ENCODE measurements at regions not wholly inside any gene's neighbourhood (a gene's known extent, or its start where the extent isn't known, plus 50 kb on each side); places are given as distances from the start of the nearest gene placed in this dataset.

GRCh38 chr6:145420599-145420998, 314.7 kb downstream of the EPM2A start:
- Histone ChIP-seq H3K27ac (ENCODE audit: low read depth, low read length, severe bottlenecking) (no peak overlapping the region), H3K4me1 (ENCODE audit: control insufficient read depth, insufficient read depth, low read length, poor library complexity, severe bottlenecking) (no peaks in the 10 kb centered on the region), H3K36me3 (ENCODE audit: control insufficient read depth, insufficient read depth, low read length) (no peaks in the 10 kb centered on the region), H3K9me3 (ENCODE audit: control insufficient read depth, low read length) (no peaks in the 10 kb centered on the region), H3K4me3 (ENCODE audit: extremely low read depth, insufficient read depth, low read length, poor library complexity, severe bottlenecking) (no peak overlapping the region)
- WGBS, 2 experiments (ENCODE audit: insufficient coverage in 2 of 2), result no CpG with 5 or more reads among the region's 1 CpG

GRCh38 chr6:145423936-145424335, 311.4 kb downstream of the EPM2A start:
- 80 to 100% methylated on average over 1 to 3 of the region's 3 CpGs for WGBS, 2 experiments (ENCODE audit: insufficient coverage in 2 of 2)
- Histone ChIP-seq H3K27ac (ENCODE audit: low read depth, low read length, severe bottlenecking) (no peak overlapping the region), H3K4me3 (ENCODE audit: extremely low read depth, insufficient read depth, low read length, poor library complexity, severe bottlenecking) (no peak overlapping the region)

GRCh38 chr6:145427232-145427631, 308.1 kb downstream of the EPM2A start:
- no peak overlapping the region for H3K27ac ChIP-seq (ENCODE audit: low read depth, low read length, severe bottlenecking)
- no peak overlapping the region for H3K4me3 ChIP-seq (ENCODE audit: extremely low read depth, insufficient read depth, low read length, poor library complexity, severe bottlenecking)
- H3K36me3 ChIP-seq (ENCODE audit: control insufficient read depth, insufficient read depth, low read length), result no peaks in the 10 kb centered on the region
- WGBS, 2 experiments (ENCODE audit: insufficient coverage in 2 of 2), result 80 to 82% methylated on average over 4 of the region's 4 CpGs
- no peaks in the 10 kb centered on the region for H3K4me1 ChIP-seq (ENCODE audit: control insufficient read depth, insufficient read depth, low read length, poor library complexity, severe bottlenecking)
- no peaks in the 10 kb centered on the region for H3K9me3 ChIP-seq (ENCODE audit: control insufficient read depth, low read length)

More at GRCh38 chr6:145423936-145424335, 311.4 kb downstream of the EPM2A start:
- Histone ChIP-seq H3K4me1 (ENCODE audit: control insufficient read depth, insufficient read depth, low read length, poor library complexity, severe bottlenecking) (no peaks in the 10 kb centered on the region), H3K36me3 (ENCODE audit: control insufficient read depth, insufficient read depth, low read length) (no peaks in the 10 kb centered on the region), H3K9me3 (ENCODE audit: control insufficient read depth, low read length) (no peaks in the 10 kb centered on the region)

- WGBS, 2 experiments (ENCODE audit: insufficient coverage in 2 of 2), result 24 to 52% methylated on average over 2 to 4 of the region's 6 CpGs
- no peak overlapping the region for H3K27ac ChIP-seq (ENCODE audit: low read depth, low read length, severe bottlenecking)
- H3K4me1 ChIP-seq (ENCODE audit: control insufficient read depth, insufficient read depth, low read length, poor library complexity, severe bottlenecking), result no peaks in the 10 kb centered on the region
These were observed 306.6 kb downstream of the EPM2A start for GRCh38 chr6:145428706-145429105.

GRCh38 chr6:145442110-145442509, 293.2 kb downstream of the EPM2A start:
- Histone ChIP-seq H3K27ac (ENCODE audit: low read depth, low read length, severe bottlenecking) (no peak overlapping the region), H3K9me3 (ENCODE audit: control insufficient read depth, low read length) (peaks cover 6% of the 10 kb centered on the region), H3K36me3 (ENCODE audit: control insufficient read depth, insufficient read depth, low read length) (no peaks in the 10 kb centered on the region), H3K4me1 (ENCODE audit: control insufficient read depth, insufficient read depth, low read length, poor library complexity, severe bottlenecking) (no peaks in the 10 kb centered on the region), H3K4me3 (ENCODE audit: extremely low read depth, insufficient read depth, low read length, poor library complexity, severe bottlenecking) (no peak overlapping the region)
- WGBS, 2 experiments (ENCODE audit: insufficient coverage in 2 of 2), result 88 to 94% methylated on average over 1 of the region's 2 CpGs

More at GRCh38 chr6:145428706-145429105, 306.6 kb downstream of the EPM2A start:
- Histone ChIP-seq H3K9me3 (ENCODE audit: control insufficient read depth, low read length) (no peaks in the 10 kb centered on the region), H3K36me3 (ENCODE audit: control insufficient read depth, insufficient read depth, low read length) (no peaks in the 10 kb centered on the region), H3K4me3 (ENCODE audit: extremely low read depth, insufficient read depth, low read length, poor library complexity, severe bottlenecking) (no peak overlapping the region)

GRCh38 chr6:145445674-145446073, 289.6 kb downstream of the EPM2A start:
- Histone ChIP-seq H3K4me1 (ENCODE audit: control insufficient read depth, insufficient read depth, low read length, poor library complexity, severe bottlenecking) (no peaks in the 10 kb centered on the region), H3K9me3 (ENCODE audit: control insufficient read depth, low read length) (peaks cover 6% of the 10 kb centered on the region), H3K27ac (ENCODE audit: low read depth, low read length, severe bottlenecking) (no peak overlapping the region), H3K36me3 (ENCODE audit: control insufficient read depth, insufficient read depth, low read length) (no peaks in the 10 kb centered on the region), H3K4me3 (ENCODE audit: extremely low read depth, insufficient read depth, low read length, poor library complexity, severe bottlenecking) (no peak overlapping the region)
- WGBS, 2 experiments (ENCODE audit: insufficient coverage in 2 of 2), result 100% methylated on average over 1 of the region's 1 CpG; no CpG with 5 or more reads in 1 of the 2 experiments

GRCh38 chr6:145451029-145451428, 284.3 kb downstream of the EPM2A start:
- H3K9me3 ChIP-seq (ENCODE audit: control insufficient read depth, low read length), result no peaks in the 10 kb centered on the region
- no peak overlapping the region for H3K4me3 ChIP-seq (ENCODE audit: extremely low read depth, insufficient read depth, low read length, poor library complexity, severe bottlenecking)
- H3K4me1 ChIP-seq (ENCODE audit: control insufficient read depth, insufficient read depth, low read length, poor library complexity, severe bottlenecking), result no peaks in the 10 kb centered on the region
- H3K27ac ChIP-seq (ENCODE audit: low read depth, low read length, severe bottlenecking), result no peak overlapping the region
- no CpG with 5 or more reads among the region's 1 CpG for WGBS, 2 experiments (ENCODE audit: insufficient coverage in 2 of 2)
- H3K36me3 ChIP-seq (ENCODE audit: control insufficient read depth, insufficient read depth, low read length), result no peaks in the 10 kb centered on the region

- no peaks in the 10 kb centered on the region for H3K36me3 ChIP-seq (ENCODE audit: control insufficient read depth, insufficient read depth, low read length)
- no peak overlapping the region for H3K27ac ChIP-seq (ENCODE audit: low read depth, low read length, severe bottlenecking)
- no peaks in the 10 kb centered on the region for H3K9me3 ChIP-seq (ENCODE audit: control insufficient read depth, low read length)
- H3K4me1 ChIP-seq (ENCODE audit: control insufficient read depth, insufficient read depth, low read length, poor library complexity, severe bottlenecking), result no peaks in the 10 kb centered on the region
- no peak overlapping the region for H3K4me3 ChIP-seq (ENCODE audit: extremely low read depth, insufficient read depth, low read length, poor library complexity, severe bottlenecking)
These were observed 281.9 kb downstream of the EPM2A start for GRCh38 chr6:145453376-145453775.

GRCh38 chr6:145454006-145454405, 281.3 kb downstream of the EPM2A start:
- WGBS, 2 experiments (ENCODE audit: insufficient coverage in 2 of 2), result no CpG with 5 or more reads among the region's 2 CpGs
- no peaks in the 10 kb centered on the region for H3K9me3 ChIP-seq (ENCODE audit: control insufficient read depth, low read length)
- H3K27ac ChIP-seq (ENCODE audit: low read depth, low read length, severe bottlenecking), result no peak overlapping the region
- H3K4me3 ChIP-seq (ENCODE audit: extremely low read depth, insufficient read depth, low read length, poor library complexity, severe bottlenecking), result no peak overlapping the region
- no peaks in the 10 kb centered on the region for H3K36me3 ChIP-seq (ENCODE audit: control insufficient read depth, insufficient read depth, low read length)
- H3K4me1 ChIP-seq (ENCODE audit: control insufficient read depth, insufficient read depth, low read length, poor library complexity, severe bottlenecking), result no peaks in the 10 kb centered on the region

- no peaks in the 10 kb centered on the region for H3K9me3 ChIP-seq (ENCODE audit: control insufficient read depth, low read length)
- H3K36me3 ChIP-seq (ENCODE audit: control insufficient read depth, insufficient read depth, low read length), result no peaks in the 10 kb centered on the region
- no peak overlapping the region for H3K4me3 ChIP-seq (ENCODE audit: extremely low read depth, insufficient read depth, low read length, poor library complexity, severe bottlenecking)
- no peak overlapping the region for H3K27ac ChIP-seq (ENCODE audit: low read depth, low read length, severe bottlenecking)
- H3K4me1 ChIP-seq (ENCODE audit: control insufficient read depth, insufficient read depth, low read length, poor library complexity, severe bottlenecking), result no peaks in the 10 kb centered on the region
These were observed 277.8 kb downstream of the EPM2A start for GRCh38 chr6:145457556-145457955.

GRCh38 chr6:145468534-145468933, 266.8 kb downstream of the EPM2A start:
- Histone ChIP-seq H3K4me3 (ENCODE audit: extremely low read depth, insufficient read depth, low read length, poor library complexity, severe bottlenecking) (no peak overlapping the region), H3K36me3 (ENCODE audit: control insufficient read depth, insufficient read depth, low read length) (no peaks in the 10 kb centered on the region), H3K9me3 (ENCODE audit: control insufficient read depth, low read length) (no peaks in the 10 kb centered on the region), H3K4me1 (ENCODE audit: control insufficient read depth, insufficient read depth, low read length, poor library complexity, severe bottlenecking) (no peaks in the 10 kb centered on the region), H3K27ac (ENCODE audit: low read depth, low read length, severe bottlenecking) (no peak overlapping the region)

GRCh38 chr6:145469021-145469420, 266.3 kb downstream of the EPM2A start:
- H3K4me1 ChIP-seq (ENCODE audit: control insufficient read depth, insufficient read depth, low read length, poor library complexity, severe bottlenecking), result no peaks in the 10 kb centered on the region
- no peak overlapping the region for H3K4me3 ChIP-seq (ENCODE audit: extremely low read depth, insufficient read depth, low read length, poor library complexity, severe bottlenecking)
- H3K36me3 ChIP-seq (ENCODE audit: control insufficient read depth, insufficient read depth, low read length), result no peaks in the 10 kb centered on the region
- no peaks in the 10 kb centered on the region for H3K9me3 ChIP-seq (ENCODE audit: control insufficient read depth, low read length)
- no peak overlapping the region for H3K27ac ChIP-seq (ENCODE audit: low read depth, low read length, severe bottlenecking)
